GM12878 (cell line): ENCODE measurements at regions not wholly inside any gene's neighbourhood (a gene's known extent, or its start where the extent isn't known, plus 50 kb on each side); places are given as distances from the start of the nearest gene placed in this dataset.

Experiments used
- ATAC-seq: fragments of 200-7000 bp; cut with Tn5 transposase; 3 replicates; pipeline ENCODE4 v1.9.1; 2020; ENCODE audit warnings: mild to moderate bottlenecking, moderate library complexity
- BruUV-seq: library from RNA; stranded (reverse); fragments of 400-500 nt; replicated peaks from 2 replicates; lab custom pipeline; 2021; lab: Mats Ljungman, UMichigan
- CTCF ChIA-PET: fragments of 300-600 bp; sonication (Branson Sonifier 250); formaldehyde crosslinking; extraction: SDS; loops from one replicate; lab custom pipeline; 2021; ENCODE audit warnings: inconsistent platforms; lab: Yijun Ruan, JAX
- POLR2A ChIA-PET: fragments of 350-600 bp; formaldehyde crosslinking; extraction: SDS; loops from one replicate; lab custom pipeline; 2021; ENCODE audit warnings: inconsistent platforms; lab: Charles Lee
- RAD21 ChIA-PET: fragments of 300-600 bp; sonication (Branson Sonifier 250); formaldehyde crosslinking; loops from one replicate; lab custom pipeline; 2023; ENCODE audit warnings: antibody characterized with exemption; ENCODE audit not compliant: unreplicated experiment; lab: Charles Lee
- SMC1A ChIA-PET: fragments of 300-600 bp; sonication (Branson Sonifier 250); formaldehyde crosslinking; loops from one replicate; lab custom pipeline; 2023; ENCODE audit not compliant: unreplicated experiment, uncharacterized antibody; lab: Charles Lee
- DNase-seq: peaks from one replicate; pipeline ENCODE4 v3.0.0-alpha.2; 2011; ENCODE audit warnings: low read depth, low spot score
- FAIRE-seq: peaks from 3 replicates; lab custom pipeline; 2011; peaks lifted over from hg19 to GRCh38; lab: Jason Lieb, UNC
- H2AFZ ChIP-seq: 2 replicates; pipeline ENCODE4 v1.6.0; 2011; ENCODE audit warnings: low read depth, low read length, control low read depth; ENCODE audit not compliant: control insufficient read depth
- H3K27ac ChIP-seq: 2 replicates; pipeline ENCODE4 v1.5.1; 2011; ENCODE audit warnings: control low read depth; ENCODE audit not compliant: control insufficient read depth, insufficient read depth
- H3K27me3 ChIP-seq, 2 experiments: replicated peaks in 1 of 2; 2 replicates each; pipeline versions ENCODE4 v1.6.0 to v1.6.1; 2011; ENCODE audit warnings: low read length in 1 of 2; ENCODE audit not compliant: control insufficient read depth in 2 of 2, insufficient read depth in 2 of 2
- H3K36me3 ChIP-seq, 2 experiments: 2 replicates each; pipeline ENCODE4 v1.5.1; 2011; ENCODE audit warnings: low read length in 1 of 2; ENCODE audit not compliant: control insufficient read depth in 2 of 2, insufficient read depth in 2 of 2
- H3K4me1 ChIP-seq: 2 replicates; pipeline ENCODE4 v1.6.1; 2011; ENCODE audit warnings: mild to moderate bottlenecking, low read length, moderate library complexity, mixed read lengths; ENCODE audit not compliant: control insufficient read depth, insufficient read depth
- H3K4me2 ChIP-seq: 2 replicates; pipeline ENCODE4 v1.6.0; 2011; ENCODE audit warnings: control low read depth; ENCODE audit not compliant: control insufficient read depth, insufficient read depth
- H3K4me3 ChIP-seq: fragments of 200-600 bp; sonication (generic); 2 replicates; pipeline ENCODE4 v1.5.1; 2016
- H3K79me2 ChIP-seq: 2 replicates; pipeline ENCODE4 v1.6.0; 2011; ENCODE audit warnings: low read length; ENCODE audit not compliant: control insufficient read depth, insufficient read depth
- H3K9ac ChIP-seq: 2 replicates; pipeline ENCODE4 v1.8.0; 2011; ENCODE audit warnings: low read length, control low read depth, mixed read lengths; ENCODE audit not compliant: control insufficient read depth, insufficient read depth
- H3K9me3 ChIP-seq: replicated peaks from 3 replicates; pipeline ENCODE4 v1.5.1; 2011; ENCODE audit warnings: mild to moderate bottlenecking, low read length; ENCODE audit not compliant: control insufficient read depth, insufficient read depth
- H4K20me1 ChIP-seq: 2 replicates; pipeline ENCODE4 v1.6.0; 2011; ENCODE audit not compliant: control insufficient read depth, insufficient read depth
- CBFB ChIP-seq: IDR thresholded peaks from 2 replicates; pipeline ENCODE4 v1.6.1; 2016; ENCODE audit warnings: antibody characterized with exemption, low read depth
- EP300 ChIP-seq, 2 experiments: fragments of 150-350 bp in 1 of 2; IDR thresholded peaks; 2 replicates each; pipeline ENCODE4 v1.6.1; 2011 to 2012; ENCODE audit warnings: low read depth in 2 of 2, low read length in 2 of 2, borderline replicate concordance in 1 of 2, improper control_type of control experiment in 1 of 2, inconsistent platforms in 1 of 2; ENCODE audit not compliant: control insufficient read depth in 1 of 2
- MXI1 ChIP-seq: fragments of 150-350 bp; IDR thresholded peaks from 2 replicates; pipeline ENCODE4 v1.6.1; 2011; ENCODE audit warnings: low read depth, mild to moderate bottlenecking, inconsistent platforms, low read length, improper control_type of control experiment
- NFXL1 ChIP-seq: fragments of 450-650 bp; IDR thresholded peaks from 2 replicates; pipeline ENCODE4 v1.6.1; 2017; ENCODE audit warnings: antibody characterized with exemption, mild to moderate bottlenecking, borderline replicate concordance
- RELB ChIP-seq: fragments of 450-650 bp; IDR thresholded peaks from 2 replicates; pipeline ENCODE4 v1.6.1; 2017; ENCODE audit warnings: low read depth, mild to moderate bottlenecking, moderate library complexity
- SMAD5 ChIP-seq: IDR thresholded peaks from 2 replicates; pipeline ENCODE4 v1.6.1; 2016; ENCODE audit warnings: antibody characterized with exemption, low read depth
- SPI1 ChIP-seq: IDR thresholded peaks from 2 replicates; pipeline ENCODE4 v1.6.1; 2011; ENCODE audit warnings: low read depth, mild to moderate bottlenecking, low read length, moderate library complexity, borderline replicate concordance; ENCODE audit not compliant: insufficient read depth
- STAT3 ChIP-seq: IDR thresholded peaks from 2 replicates; pipeline ENCODE4 v1.6.1; 2011; ENCODE audit warnings: low read depth, low read length, improper control_type of control experiment
- TCF7 ChIP-seq: IDR thresholded peaks from 2 replicates; pipeline ENCODE4 v1.6.1; 2014; ENCODE audit warnings: antibody characterized with exemption, borderline replicate concordance
- ZNF384 ChIP-seq: IDR thresholded peaks from 2 replicates; pipeline ENCODE4 v1.6.1; 2012; ENCODE audit warnings: low read depth, mild to moderate bottlenecking, low read length, improper control_type of control experiment, borderline replicate concordance
- ZNF622 ChIP-seq: fragments of 450-650 bp; IDR thresholded peaks from 2 replicates; pipeline ENCODE4 v1.6.1; 2017; ENCODE audit warnings: mild to moderate bottlenecking, inconsistent platforms
- WGBS: methylation state at CpG from one replicate; pipeline ENCODE4 v1.1.6; 2016; ENCODE audit warnings: low lambda C conversion rate; ENCODE audit not compliant: insufficient replicate concordance, insufficient coverage; ENCODE audit errors: missing lambda C conversion rate; 5-methylcytosine and 5-hydroxymethylcytosine counted together
- in situ Hi-C: fragments of 300-500 bp; cut with MboI; formaldehyde crosslinking; loops from 9 replicates; pipeline ENCODE4 v1.14.3; 2018; ENCODE audit warnings: mixed read lengths
- intact Hi-C: fragments of 100-400 bp; cut with micrococcal nuclease; formaldehyde crosslinking; loops from one replicate; pipeline ENCODE4 v1.14.2; 2022; ENCODE audit not compliant: unreplicated experiment
- TF ChIP-seq, protein P1 (sequence below): fragments of 150-350 bp; IDR thresholded peaks from 2 replicates; pipeline ENCODE4 v1.6.1; 2014; ENCODE audit warnings: mild to moderate bottlenecking, low read depth, low read length

DNA sequence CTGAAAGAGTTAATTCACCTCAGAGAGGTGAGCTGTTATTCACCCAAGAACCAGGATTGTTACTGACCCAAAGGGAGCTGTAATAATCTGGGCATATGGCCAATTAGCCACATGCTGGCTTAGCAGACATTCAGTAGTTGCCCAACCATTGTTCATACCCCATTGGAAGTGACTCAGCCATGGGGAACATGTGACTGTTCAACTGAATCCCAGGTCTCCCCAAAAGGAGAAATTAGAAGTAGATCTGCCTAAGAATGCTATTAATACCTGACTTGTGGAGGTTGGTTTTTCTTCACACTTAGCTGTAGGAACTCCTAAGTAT is 272.6 kb upstream of the UBE2E3 start:
- Histone ChIP-seq H3K4me1 (no peaks in the 10 kb centered on the region), H3K4me3 (no peak overlapping the region), H3K9ac (no peak overlapping the region), H3K27me3 (no peaks in the 10 kb centered on the region), H3K4me2 (no peak overlapping the region)
- CTCF ChIA-PET, result interaction anchor here (1.6 kb wide), 1 partner anchor 351 kb away, joined by 3 read pairs; no protein-coding TSS in a partner anchor
- no peak for ATAC-seq
- no peak for TF ChIP-seq MXI1
- TF ChIP-seq ZNF622, result no peak
- TF ChIP-seq, all 136 proteins: peak for 0
- SMC1A ChIA-PET, result no interaction called here
- no peak overlapping the region for H2AFZ ChIP-seq
- BruUV-seq, result no TSS peak
- no peak for FAIRE-seq
- POLR2A ChIA-PET, result no interaction called here
- no peaks in the 10 kb centered on the region for H4K20me1 ChIP-seq
- no peaks in the 10 kb centered on the region for H3K9me3 ChIP-seq
- RAD21 ChIA-PET, result no interaction called here
- no peak overlapping the region for H3K27ac ChIP-seq
- no peaks in the 10 kb centered on the region for H3K79me2 ChIP-seq
- DNase-seq, result no peak
- H3K36me3 ChIP-seq, result no peaks in the 10 kb centered on the region
- in situ Hi-C loops, result no loop called here
- intact Hi-C loops, result no loop called here

DNA sequence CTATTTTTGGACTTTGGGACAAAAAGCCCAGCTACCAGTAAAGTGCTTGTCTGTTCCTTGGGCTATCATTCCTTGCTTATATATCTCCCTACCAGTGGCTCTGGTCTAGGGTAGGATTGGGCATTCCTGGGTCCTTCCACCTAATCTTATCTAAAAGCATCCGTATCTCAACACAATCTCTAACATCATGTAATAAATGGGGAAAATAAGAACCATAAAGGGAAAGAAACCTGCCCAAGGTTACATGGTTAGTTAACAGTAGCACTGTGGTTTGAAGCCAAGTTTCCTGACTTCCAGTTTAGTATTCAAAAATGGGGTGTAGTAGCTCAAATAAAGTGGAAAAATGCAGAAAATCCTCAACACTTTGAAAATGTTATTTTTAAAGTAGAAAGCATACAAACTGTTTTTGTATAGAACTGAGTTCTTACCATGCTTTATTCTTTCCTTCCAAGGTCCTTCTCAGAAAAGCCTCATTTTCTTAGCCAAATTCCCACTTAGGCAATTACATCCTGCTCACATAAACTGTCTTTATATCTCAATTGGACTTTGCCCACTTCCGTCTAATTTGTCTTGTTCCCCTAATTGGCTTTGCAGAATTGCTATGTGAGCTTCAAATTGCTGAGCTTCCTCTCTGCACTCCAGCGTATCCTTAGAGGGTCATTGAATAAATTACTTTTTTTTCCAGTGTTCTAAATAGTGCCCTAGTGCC is 273.1 kb upstream of the UBE2E3 start:
- Histone ChIP-seq H3K36me3 (no peaks in the 10 kb centered on the region), H3K4me1 (no peaks in the 10 kb centered on the region), H3K9me3 (no peaks in the 10 kb centered on the region), H3K27me3 (no peaks in the 10 kb centered on the region), H3K4me2 (no peak overlapping the region), H3K9ac (no peak overlapping the region), H3K4me3 (no peak overlapping the region), H4K20me1 (no peaks in the 10 kb centered on the region), H3K79me2 (no peaks in the 10 kb centered on the region), H3K27ac (no peak overlapping the region), H2AFZ (no peak overlapping the region)
- RAD21 ChIA-PET, result no interaction called here
- ATAC-seq (no peak), DNase-seq (no peak), FAIRE-seq (no peak)
- in situ Hi-C loops, result no loop called here
- intact Hi-C loops, result no loop called here
- SMC1A ChIA-PET, result no interaction called here
- CTCF ChIA-PET, result interaction anchor here (1.6 kb wide), 1 partner anchor 351 kb away, joined by 3 read pairs; no protein-coding TSS in a partner anchor
- POLR2A ChIA-PET, result no interaction called here
- WGBS, result 10% methylated on average over 3 of the region's 3 CpGs
- BruUV-seq, result no TSS peak
- TF ChIP-seq, protein P1, sequence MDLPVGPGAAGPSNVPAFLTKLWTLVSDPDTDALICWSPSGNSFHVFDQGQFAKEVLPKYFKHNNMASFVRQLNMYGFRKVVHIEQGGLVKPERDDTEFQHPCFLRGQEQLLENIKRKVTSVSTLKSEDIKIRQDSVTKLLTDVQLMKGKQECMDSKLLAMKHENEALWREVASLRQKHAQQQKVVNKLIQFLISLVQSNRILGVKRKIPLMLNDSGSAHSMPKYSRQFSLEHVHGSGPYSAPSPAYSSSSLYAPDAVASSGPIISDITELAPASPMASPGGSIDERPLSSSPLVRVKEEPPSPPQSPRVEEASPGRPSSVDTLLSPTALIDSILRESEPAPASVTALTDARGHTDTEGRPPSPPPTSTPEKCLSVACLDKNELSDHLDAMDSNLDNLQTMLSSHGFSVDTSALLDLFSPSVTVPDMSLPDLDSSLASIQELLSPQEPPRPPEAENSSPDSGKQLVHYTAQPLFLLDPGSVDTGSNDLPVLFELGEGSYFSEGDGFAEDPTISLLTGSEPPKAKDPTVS, result no peak
- TF ChIP-seq EP300 (IDR thresholded peaks at IDR 0.05; ENCODE audit: borderline replicate concordance in 1 of 2, control insufficient read depth in 1 of 2, low read depth in 2 of 2, low read length in 2 of 2) (no peak), ZNF384 (no peak), SPI1 (no peak), CBFB (no peak), TCF7 (no peak), STAT3 (no peak), NFXL1 (no peak), RELB (no peak), SMAD5 (no peak)
